ENCODE measurements at regions not wholly inside any gene's neighbourhood (a gene's known extent, or its start where the extent isn't known, plus 50 kb on each side); places are given as distances from the start of the nearest gene placed in this dataset.

- TF ChIP-seq GATA2 (IDR thresholded peaks at IDR 0.05; ENCODE audit: low read depth, low read length) (no peak), GATA3 (IDR thresholded peaks at IDR 0.05; ENCODE audit: low read depth, low read length) (no peak)
Observed at GRCh38 chr6:155771822-155772221, 316.2 kb upstream of the NOX3 start.
